HepG2 (cell line): ENCODE measurements at regions not wholly inside any gene's neighbourhood (a gene's known extent, or its start where the extent isn't known, plus 50 kb on each side); places are given as distances from the start of the nearest gene placed in this dataset.

ENCODE experiments used
- ATAC-seq: fragments of 200-7000 bp; cut with Tn5 transposase; 3 replicates; pipeline ENCODE4 v1.9.1; 2020; ENCODE audit warnings: mild to moderate bottlenecking, moderate library complexity
- BruUV-seq: library from RNA; stranded (reverse); fragments of 400-500 nt; replicated peaks from 2 replicates; lab custom pipeline; 2021; lab: Mats Ljungman, UMichigan
- CTCF ChIA-PET: fragments of 300-600 bp; formaldehyde crosslinking; extraction: SDS; loops from one replicate; lab custom pipeline; 2021; ENCODE audit warnings: low total read pairs, inconsistent platforms, low intra/inter-chr PET ratio; lab: Yijun Ruan, JAX
- POLR2A ChIA-PET: fragments of 350-600 bp; sonication (Branson Sonifier 250); formaldehyde crosslinking; loops from one replicate; lab custom pipeline; 2020; ENCODE audit warnings: antibody characterized with exemption, inconsistent platforms; lab: Yijun Ruan, JAX
- DNase-seq: peaks from one replicate; pipeline ENCODE4 v3.0.0-alpha.2; 2015; ENCODE audit warnings: low spot score
- FAIRE-seq: peaks from 3 replicates; lab custom pipeline; 2011; peaks lifted over from hg19 to GRCh38; lab: Jason Lieb, UNC
- H2AFZ ChIP-seq: one replicate; pipeline ENCODE4 v1.6.1; 2011; ENCODE audit warnings: low read length, inconsistent platforms
- H3K27ac ChIP-seq: fragments of 300-600 bp; 3 replicates; pipeline ENCODE4 v1.8.0; 2011; ENCODE audit warnings: mixed run types, mild to moderate bottlenecking, mixed read lengths, low read length, inconsistent platforms; ENCODE audit not compliant: insufficient read depth; ENCODE audit errors: extremely low read length
- H3K27me3 ChIP-seq, 2 experiments: fragments of 200-600 bp in 1 of 2; 2 replicates in 1 of 2; 3 replicates in 1 of 2; pipeline versions ENCODE4 v1.6.0 to v1.8.0; 2011; ENCODE audit warnings: low read length in 2 of 2, mild to moderate bottlenecking in 2 of 2, moderate library complexity in 2 of 2, inconsistent platforms in 1 of 2; ENCODE audit not compliant: insufficient read depth in 2 of 2, control insufficient read depth in 1 of 2
- H3K36me3 ChIP-seq, 2 experiments: fragments of 200-600 bp in 1 of 2; replicated peaks in 1 of 2; 2 replicates in 1 of 2; 3 replicates in 1 of 2; pipeline versions ENCODE4 v1.5.1 to v1.8.0; 2011; ENCODE audit warnings: low read length in 2 of 2, inconsistent platforms in 1 of 2; ENCODE audit not compliant: insufficient read depth in 2 of 2, control insufficient read depth in 1 of 2
- H3K4me1 ChIP-seq: 2 replicates; pipeline ENCODE4 v1.5.1; 2012; ENCODE audit warnings: low read length, inconsistent platforms; ENCODE audit not compliant: insufficient read depth
- H3K4me2 ChIP-seq: 2 replicates; pipeline ENCODE4 v1.6.0; 2011; ENCODE audit warnings: low read depth, low read length, inconsistent platforms
- H3K4me3 ChIP-seq, 3 experiments: fragments of 200-600 bp in 1 of 3; sonication (generic), shearing (Covaris generic) in 1 of 3; replicated peaks in 1 of 3; 2 replicates each; pipeline ENCODE4 v1.5.1; 2011 to 2016; ENCODE audit warnings: low read length in 3 of 3, inconsistent platforms in 2 of 3, low read depth in 2 of 3, mild to moderate bottlenecking in 2 of 3, control low read depth in 1 of 3, mixed read lengths in 1 of 3; ENCODE audit not compliant: insufficient read depth in 1 of 3
- H3K79me2 ChIP-seq: one replicate; pipeline ENCODE4 v1.6.1; 2011; ENCODE audit warnings: low read length, inconsistent platforms; ENCODE audit not compliant: insufficient read depth
- H3K9ac ChIP-seq: 2 replicates; pipeline ENCODE4 v1.6.0; 2011; ENCODE audit warnings: mild to moderate bottlenecking, low read depth, low read length, inconsistent platforms; ENCODE audit not compliant: insufficient read depth
- H3K9me3 ChIP-seq: 2 replicates; pipeline ENCODE4 v1.5.1; 2012; ENCODE audit warnings: mild to moderate bottlenecking, low read length
- H4K20me1 ChIP-seq: 2 replicates; pipeline ENCODE4 v1.6.0; 2011; ENCODE audit warnings: inconsistent platforms, mild to moderate bottlenecking, low read length, moderate library complexity; ENCODE audit not compliant: insufficient read depth
- ELF3 ChIP-seq: IDR thresholded peaks from 2 replicates; pipeline ENCODE4 v1.6.1; 2016; ENCODE audit warnings: missing genetic modification reagents, missing compliant biosample characterization
- FOSL1 ChIP-seq: sonication (generic); formaldehyde crosslinking; IDR thresholded peaks from 2 replicates; pipeline ENCODE4 v1.9.0; 2021; ENCODE audit warnings: missing genetic modification reagents, borderline replicate concordance
- GMEB1 ChIP-seq: sonication (generic); formaldehyde crosslinking; IDR thresholded peaks from 2 replicates; pipeline ENCODE4 v1.5.1; 2020; ENCODE audit warnings: missing genetic modification reagents, mild to moderate bottlenecking, borderline replicate concordance
- SNAPC2 ChIP-seq: sonication (generic); formaldehyde crosslinking; IDR thresholded peaks from 2 replicates; pipeline ENCODE4 v1.8.1; 2022; ENCODE audit warnings: mild to moderate bottlenecking, missing genetic modification reagents
- SOX6 ChIP-seq, 2 experiments: fragments of 450-650 bp in 1 of 2; sonication (generic) in 1 of 2; formaldehyde crosslinking in 1 of 2; IDR thresholded peaks; 2 replicates each; pipeline versions ENCODE4 v1.4.0 to v1.6.1; 2017 to 2020; ENCODE audit warnings: antibody characterized with exemption in 1 of 2, mild to moderate bottlenecking in 1 of 2, missing genetic modification reagents in 1 of 2
- ZBTB40 ChIP-seq, 2 experiments: fragments of 450-650 bp in 1 of 2; sonication (generic) in 1 of 2; formaldehyde crosslinking in 1 of 2; IDR thresholded peaks; 2 replicates each; pipeline versions ENCODE4 v1.6.1 to v1.8.0; 2016 to 2022; ENCODE audit warnings: antibody characterized with exemption in 1 of 2, mild to moderate bottlenecking in 1 of 2, missing genetic modification reagents in 1 of 2
- ZKSCAN1 ChIP-seq: fragments of 150-350 bp; IDR thresholded peaks from 2 replicates; pipeline ENCODE4 v1.6.1; 2014; ENCODE audit warnings: low read length
- WGBS: methylation state at CpG from one replicate; pipeline ENCODE4 v1.1.6; 2017; ENCODE audit warnings: low lambda C conversion rate; 5-methylcytosine and 5-hydroxymethylcytosine counted together
- in situ Hi-C: cut with HindIII; loops from 2 replicates; pipeline ENCODE4 v1.10.0; 2017; ENCODE audit warnings: low pct_unique_long_range_greater_than_20kb; ENCODE audit not compliant: extremely low pct_ligation_motif_present
- intact Hi-C: fragments of 100-400 bp; cut with micrococcal nuclease; formaldehyde crosslinking; loops from one replicate; pipeline ENCODE4 v1.10.0; 2022; ENCODE audit not compliant: unreplicated experiment

- H3K36me3 ChIP-seq, result no peaks in the 10 kb centered on the region
- intact Hi-C loops, result no loop called here
- no peaks in the 10 kb centered on the region for H3K9me3 ChIP-seq
- TF ChIP-seq SOX6 (IDR thresholded peaks at IDR 0.05) (no peak), SOX6 (CRISPR knock-in tag; IDR thresholded peaks at IDR 0.05) (no peak), ELF3 (CRISPR knock-in tag) (0 out of 2 replicates have a peak, but pooled peaks have one; percentile 16)
- TF ChIP-seq, all 625 proteins: peak for 1
- no peak for ATAC-seq
- H3K27me3 ChIP-seq, result no peaks in the 10 kb centered on the region; a peak in 1 of 5 replicates
- 48% methylated on average over 2 of the region's 2 CpGs for WGBS
- H3K4me3 ChIP-seq, result no peak overlapping the region
- in situ Hi-C loops, result no loop called here
- H3K4me2 ChIP-seq, result 0 out of 2 replicates have a peak overlapping the region, but pooled peaks have one; percentile 12
- H3K4me1 ChIP-seq, result peaks cover 5% of the 10 kb centered on the region
- H2AFZ ChIP-seq, result peak overlapping the region; percentile 78
- FAIRE-seq, result no peak
- peak; percentile 29 for DNase-seq
- ChIA-PET POLR2A (interaction anchor here (1.1 kb wide), 1 partner anchor 143 kb away, joined by 3 read pairs; no protein-coding TSS in a partner anchor), CTCF (no interaction called here)
- H3K79me2 ChIP-seq, result no peaks in the 10 kb centered on the region
- H4K20me1 ChIP-seq, result no peaks in the 10 kb centered on the region
- H3K9ac ChIP-seq, result no peak overlapping the region
- BruUV-seq, result no TSS peak
- H3K27ac ChIP-seq, result no peak overlapping the region
These were observed 71.0 kb upstream of the MARCKS start for GRCh38 chr6:113786168-113786567.

GRCh38 chr6:113788586-113788985 is 68.6 kb upstream of the MARCKS start:
- H3K9ac ChIP-seq, result no peak overlapping the region
- H3K27ac ChIP-seq, result no peak overlapping the region
- 64% methylated on average over 4 of the region's 4 CpGs for WGBS
- no peak overlapping the region for H2AFZ ChIP-seq
- CTCF ChIA-PET, result no interaction called here
- no peak overlapping the region for H3K4me3 ChIP-seq
- H3K36me3 ChIP-seq, result no peaks in the 10 kb centered on the region
- H3K27me3 ChIP-seq, result no peaks in the 10 kb centered on the region; a peak in 1 of 5 replicates
- in situ Hi-C loops, result no loop called here
- no peak for DNase-seq
- BruUV-seq, result no TSS peak
- TF ChIP-seq GMEB1 (CRISPR knock-in tag), result no peak
- TF ChIP-seq ZKSCAN1, result no peak
- no peak for TF ChIP-seq FOSL1
- no peak for TF ChIP-seq ZBTB40 (IDR thresholded peaks at IDR 0.05)
- no peak for TF ChIP-seq ZBTB40 (CRISPR knock-in tag; IDR thresholded peaks at IDR 0.05)
- TF ChIP-seq SNAPC2 (CRISPR knock-in tag), result no peak
- TF ChIP-seq, all 625 proteins: peak for 0
- intact Hi-C loops, result no loop called here
- Histone ChIP-seq H4K20me1 (no peaks in the 10 kb centered on the region), H3K79me2 (no peaks in the 10 kb centered on the region), H3K4me2 (no peak overlapping the region), H3K4me1 (peaks cover 5% of the 10 kb centered on the region), H3K9me3 (no peaks in the 10 kb centered on the region)
- FAIRE-seq (no peak), ATAC-seq (no peak)
- POLR2A ChIA-PET, result no interaction called here
